Colonic mucosa (tissue), 4 donors: ENCODE measurements at regions not wholly inside any gene's neighbourhood (a gene's known extent, or its start where the extent isn't known, plus 50 kb on each side); places are given as distances from the start of the nearest gene placed in this dataset.

Experiments used
- DNase-seq: peaks from one replicate; pipeline ENCODE4 v3.0.0-alpha.2; 2020
- H3K27ac ChIP-seq: fragments of 200-600 bp; one replicate; pipeline ENCODE4 v1.8.0; 2021
- H3K27me3 ChIP-seq: fragments of 200-600 bp; one replicate; pipeline ENCODE4 v1.8.0; 2021
- H3K36me3 ChIP-seq: fragments of 200-600 bp; one replicate; pipeline ENCODE4 v1.8.0; 2021
- H3K4me1 ChIP-seq: fragments of 200-600 bp; one replicate; pipeline ENCODE4 v1.8.0; 2021; ENCODE audit warnings: mild to moderate bottlenecking
- H3K4me3 ChIP-seq: fragments of 200-600 bp; one replicate; pipeline ENCODE4 v1.8.0; 2021
- H3K9ac ChIP-seq, 2 donors: one replicate each; pipeline ENCODE4 v1.7.0; 2013; ENCODE audit warnings: control low read depth in 2 of 2, low read depth in 2 of 2, low read length in 2 of 2
- H3K9me3 ChIP-seq: fragments of 200-600 bp; one replicate; pipeline ENCODE4 v1.8.0; 2021
- CTCF ChIP-seq: fragments of 200-600 bp; IDR thresholded peaks from one replicate; pipeline ENCODE4 v1.8.0; 2022; ENCODE audit warnings: antibody characterized with exemption, mild to moderate bottlenecking
- intact Hi-C: fragments of 100-400 bp; cut with DNase I; formaldehyde crosslinking; loops from one replicate; pipeline ENCODE4 v1.14.1; 2022
- donor health status: healthy.
- donor health status: DM: no; HTN: no; CAD: no.
- donor health status: DM: no; HTN: no; CAD: no.

GRCh38 chr9:21657966-21658667, 144.3 kb upstream of the MTAP start:
- H3K9me3 ChIP-seq, result no peaks in the 10 kb centered on the region
- H3K27ac ChIP-seq, result no peak overlapping the region
- intact Hi-C loops, result no loop called here
- DNase-seq, result no peak
- no peaks in the 10 kb centered on the region for H3K4me1 ChIP-seq
- H3K4me3 ChIP-seq, result no peak overlapping the region
- no peak for TF ChIP-seq CTCF
- H3K36me3 ChIP-seq, result no peaks in the 10 kb centered on the region
- H3K27me3 ChIP-seq, result no peaks in the 10 kb centered on the region
- H3K9ac ChIP-seq, result no peak overlapping the region

GRCh38 chr9:21660976-21661375, 141.5 kb upstream of the MTAP start:
- intact Hi-C loops, result loop anchor here (10.0 kb wide), 1 partner anchor 64 kb away; no protein-coding TSS in a partner anchor
- Histone ChIP-seq H3K27ac (no peak overlapping the region), H3K9ac (no peak overlapping the region), H3K27me3 (no peaks in the 10 kb centered on the region), H3K36me3 (no peaks in the 10 kb centered on the region), H3K9me3 (no peaks in the 10 kb centered on the region), H3K4me3 (no peak overlapping the region), H3K4me1 (no peaks in the 10 kb centered on the region)
- TF ChIP-seq CTCF, result no peak
- no peak for DNase-seq

DNA sequence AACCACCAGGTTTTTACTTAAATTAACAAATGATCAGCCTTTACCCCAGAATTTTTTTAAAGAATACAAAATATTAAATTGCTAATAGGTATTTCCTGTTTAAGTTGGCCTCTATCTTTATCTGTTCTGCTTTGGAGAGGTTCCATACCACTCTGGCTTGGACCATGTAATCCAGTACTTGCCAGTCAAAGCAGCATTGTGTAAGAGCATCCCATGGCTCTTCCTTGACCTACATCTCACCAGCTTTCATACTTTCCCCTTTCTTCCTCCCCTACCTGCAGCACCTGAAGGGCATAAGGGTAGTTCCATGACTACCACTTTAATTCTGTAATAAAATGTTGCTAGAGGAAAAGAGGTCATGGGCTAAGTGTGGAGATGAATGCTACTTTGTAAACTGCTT, 140.8 kb upstream of the MTAP start:
- intact Hi-C loops, result loop anchor here (10.0 kb wide), 1 partner anchor 63 kb away; no protein-coding TSS in a partner anchor
- no peak for TF ChIP-seq CTCF
- H3K9ac ChIP-seq, result no peak overlapping the region
- no peak overlapping the region for H3K27ac ChIP-seq
- H3K4me1 ChIP-seq, result no peaks in the 10 kb centered on the region
- H3K4me3 ChIP-seq, result no peak overlapping the region
- no peaks in the 10 kb centered on the region for H3K27me3 ChIP-seq
- H3K36me3 ChIP-seq, result no peaks in the 10 kb centered on the region
- no peaks in the 10 kb centered on the region for H3K9me3 ChIP-seq
- DNase-seq, result no peak

DNA sequence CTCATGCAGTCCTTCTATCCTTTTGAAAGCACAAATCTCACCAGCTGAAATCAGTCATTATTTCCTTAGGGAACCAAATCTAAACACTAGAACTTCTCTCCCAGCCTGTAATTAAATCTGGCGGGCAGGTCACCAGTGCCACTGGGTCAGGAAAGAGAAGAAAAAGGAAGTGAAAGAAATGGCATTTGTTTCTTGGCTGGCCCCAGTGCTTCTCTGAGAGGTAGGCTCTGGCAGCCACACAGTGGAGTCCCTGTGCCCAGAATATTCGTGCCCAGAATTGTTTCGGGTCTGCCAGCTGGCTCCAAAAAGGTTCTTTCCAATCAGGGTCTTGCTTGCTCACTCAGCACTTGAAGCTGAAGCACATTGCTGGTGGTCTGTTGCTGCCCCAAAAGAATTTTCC, 133.9 kb upstream of the MTAP start:
- no peak for DNase-seq
- Histone ChIP-seq H3K36me3 (no peaks in the 10 kb centered on the region), H3K9ac (no peak overlapping the region), H3K4me1 (no peaks in the 10 kb centered on the region), H3K9me3 (no peaks in the 10 kb centered on the region), H3K27me3 (no peaks in the 10 kb centered on the region), H3K4me3 (no peak overlapping the region), H3K27ac (no peak overlapping the region)
- TF ChIP-seq CTCF, result no peak
- intact Hi-C loops, result loop anchor here (10.0 kb wide), 1 partner anchor 56 kb away; no protein-coding TSS in a partner anchor

DNA sequence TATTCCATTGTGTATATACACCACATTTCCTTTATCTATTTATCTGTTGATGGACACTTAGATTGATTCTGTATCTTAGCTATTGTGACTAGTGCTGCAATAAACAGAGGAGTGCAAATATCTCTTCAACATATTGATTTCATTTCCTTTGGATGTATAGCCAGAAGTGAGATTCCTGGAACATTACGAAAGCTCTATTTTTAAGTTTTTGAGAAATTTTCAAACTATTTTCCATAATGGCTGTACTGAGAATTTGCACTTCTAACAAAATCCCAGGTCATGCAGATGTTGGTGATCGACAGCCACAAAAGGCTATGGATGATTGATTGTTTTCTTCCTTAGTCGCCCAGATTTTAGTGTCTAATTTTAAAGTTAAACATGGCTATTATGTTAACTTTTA, 132.7 kb upstream of the MTAP start:
- no peaks in the 10 kb centered on the region for H3K36me3 ChIP-seq
- no peak overlapping the region for H3K4me3 ChIP-seq
- DNase-seq, result no peak
- H3K27me3 ChIP-seq, result no peaks in the 10 kb centered on the region
- intact Hi-C loops, result loop anchor here (10.0 kb wide), 1 partner anchor 55 kb away; no protein-coding TSS in a partner anchor
- H3K27ac ChIP-seq, result no peak overlapping the region
- no peaks in the 10 kb centered on the region for H3K4me1 ChIP-seq
- no peaks in the 10 kb centered on the region for H3K9me3 ChIP-seq
- no peak overlapping the region for H3K9ac ChIP-seq
- no peak for TF ChIP-seq CTCF
